GM12873 (cell line): ENCODE measurements at regions not wholly inside any gene's neighbourhood (a gene's known extent, or its start where the extent isn't known, plus 50 kb on each side); places are given as distances from the start of the nearest gene placed in this dataset.

Source experiments
- TF ChIP-seq, protein P1 (sequence below): IDR thresholded peaks from 2 replicates; pipeline ENCODE4 v1.5.1; 2012; ENCODE audit warnings: low read depth, mild to moderate bottlenecking, moderate library complexity, low read length, control low read depth; ENCODE audit not compliant: insufficient read depth; ENCODE audit errors: missing control alignments

DNA sequence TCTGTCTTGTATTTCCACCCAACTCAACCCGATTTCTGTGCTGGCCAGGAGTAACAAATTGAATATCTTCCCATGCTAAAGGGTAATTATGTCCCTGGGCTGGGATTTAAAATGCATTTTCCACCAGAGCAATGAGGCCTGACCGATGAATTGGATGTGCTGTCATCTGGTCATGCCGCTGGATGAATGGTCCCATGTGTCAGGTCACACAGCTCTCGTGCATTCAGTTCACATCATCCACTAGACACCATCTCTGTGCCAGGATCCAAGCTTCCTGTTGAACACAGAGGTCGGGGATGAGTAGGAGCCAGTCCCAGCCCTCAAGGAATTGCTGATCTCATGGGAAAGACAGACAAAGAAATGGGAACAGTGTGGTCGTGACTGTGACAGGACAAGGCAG is 200.8 kb downstream of the ADRA2A start:
- TF ChIP-seq, protein P1, sequence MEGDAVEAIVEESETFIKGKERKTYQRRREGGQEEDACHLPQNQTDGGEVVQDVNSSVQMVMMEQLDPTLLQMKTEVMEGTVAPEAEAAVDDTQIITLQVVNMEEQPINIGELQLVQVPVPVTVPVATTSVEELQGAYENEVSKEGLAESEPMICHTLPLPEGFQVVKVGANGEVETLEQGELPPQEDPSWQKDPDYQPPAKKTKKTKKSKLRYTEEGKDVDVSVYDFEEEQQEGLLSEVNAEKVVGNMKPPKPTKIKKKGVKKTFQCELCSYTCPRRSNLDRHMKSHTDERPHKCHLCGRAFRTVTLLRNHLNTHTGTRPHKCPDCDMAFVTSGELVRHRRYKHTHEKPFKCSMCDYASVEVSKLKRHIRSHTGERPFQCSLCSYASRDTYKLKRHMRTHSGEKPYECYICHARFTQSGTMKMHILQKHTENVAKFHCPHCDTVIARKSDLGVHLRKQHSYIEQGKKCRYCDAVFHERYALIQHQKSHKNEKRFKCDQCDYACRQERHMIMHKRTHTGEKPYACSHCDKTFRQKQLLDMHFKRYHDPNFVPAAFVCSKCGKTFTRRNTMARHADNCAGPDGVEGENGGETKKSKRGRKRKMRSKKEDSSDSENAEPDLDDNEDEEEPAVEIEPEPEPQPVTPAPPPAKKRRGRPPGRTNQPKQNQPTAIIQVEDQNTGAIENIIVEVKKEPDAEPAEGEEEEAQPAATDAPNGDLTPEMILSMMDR = no peak

DNA sequence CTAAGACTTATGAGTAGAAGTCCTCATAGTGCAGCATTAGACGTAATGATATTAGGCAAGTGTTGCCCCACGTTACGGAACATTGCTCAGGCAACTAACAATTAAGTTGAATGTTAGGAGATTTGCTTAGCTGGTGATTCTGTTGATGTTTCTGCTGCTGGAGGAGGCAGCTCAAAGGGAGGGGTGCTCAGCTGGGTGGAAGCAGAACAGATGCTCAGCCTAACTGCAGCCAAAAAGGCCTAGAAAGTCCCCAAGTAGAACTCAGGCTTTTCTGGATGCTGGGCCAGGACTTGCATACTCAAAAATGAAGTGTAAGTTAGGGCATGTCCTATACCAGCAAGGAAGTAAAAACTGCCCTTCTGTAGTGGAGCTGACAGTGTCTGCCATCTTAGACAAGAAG is 201.4 kb downstream of the ADRA2A start:
- TF ChIP-seq, protein P1 = no peak

DNA sequence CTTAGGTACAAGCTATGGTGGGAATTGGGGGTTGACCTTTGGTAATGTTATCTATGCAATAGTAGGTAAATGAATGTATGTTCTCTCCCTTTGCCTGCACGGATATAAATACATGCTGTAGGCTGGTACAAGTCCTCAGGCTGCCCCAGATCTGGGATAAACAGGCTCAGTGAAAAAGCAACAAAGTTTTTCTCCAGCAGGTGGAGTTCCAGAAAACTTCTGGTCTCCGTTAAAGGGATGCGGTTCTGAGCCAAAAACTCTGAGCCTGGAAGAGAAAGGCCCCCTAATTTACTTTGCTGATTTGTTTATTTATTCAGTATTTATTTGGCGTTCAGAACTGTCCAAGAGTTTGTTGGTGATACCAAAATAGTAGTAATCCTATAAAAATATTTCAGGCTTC is 204.7 kb downstream of the ADRA2A start:
- TF ChIP-seq, protein P1 = no peak

DNA sequence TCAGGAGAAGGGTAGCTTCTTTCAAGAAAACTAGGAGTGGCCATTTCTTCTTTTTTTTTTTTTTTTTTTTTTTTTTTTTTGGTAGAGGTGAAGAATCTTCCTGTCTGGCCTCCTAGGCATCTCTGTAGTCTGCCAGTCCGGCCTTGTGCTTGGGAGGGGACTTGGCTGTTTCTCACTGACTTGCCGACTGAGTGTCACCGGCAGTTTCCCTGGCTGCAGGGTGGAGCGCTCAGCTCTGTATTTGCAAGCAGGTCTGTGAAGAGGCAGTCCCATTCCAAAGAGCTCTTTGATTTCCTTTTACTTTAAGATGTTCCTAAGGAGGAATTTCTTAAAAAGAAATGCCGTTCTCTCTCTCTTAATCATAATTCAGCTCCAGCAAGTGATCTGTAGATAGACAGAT is 212.6 kb downstream of the ADRA2A start:
- TF ChIP-seq, protein P1 = no peak

DNA sequence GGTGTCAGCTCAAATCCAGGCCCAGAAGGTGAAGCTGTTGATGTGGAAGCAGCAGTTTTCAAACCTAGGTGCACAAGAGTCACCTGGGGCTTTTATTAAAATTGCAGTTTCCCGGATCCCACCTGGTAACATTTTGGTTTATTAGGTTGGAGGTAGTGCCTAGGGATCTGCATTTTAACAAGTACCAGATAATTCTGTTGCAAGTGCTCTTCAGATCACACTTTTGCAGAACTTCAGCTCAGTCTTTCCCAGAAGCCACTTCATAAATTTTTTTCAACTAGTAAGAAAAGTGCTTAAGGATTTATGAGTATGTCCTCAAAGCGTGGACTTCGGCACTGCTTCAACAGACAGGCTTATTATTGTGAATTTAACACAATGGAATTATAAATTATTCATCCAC is 213.8 kb downstream of the ADRA2A start:
- TF ChIP-seq, protein P1 = no peak

DNA sequence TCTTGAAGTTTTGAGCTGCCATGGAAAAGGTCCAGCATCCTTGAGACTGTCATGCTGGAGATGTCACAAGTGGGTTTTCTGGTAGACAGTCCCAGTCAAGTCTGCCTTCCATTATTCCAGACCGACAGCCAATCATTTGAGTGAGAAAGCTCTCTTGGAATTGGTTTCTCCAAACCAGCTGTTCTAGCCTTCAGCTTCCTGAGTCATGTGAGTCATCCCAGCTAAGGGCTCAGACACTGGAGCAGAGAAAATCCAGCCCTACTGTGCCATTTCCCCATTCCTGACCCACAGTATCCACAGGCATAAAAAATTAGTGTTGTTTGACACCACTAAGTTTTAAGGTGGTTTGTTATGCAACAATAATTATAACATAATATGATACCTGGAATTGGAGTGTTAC is 219.0 kb downstream of the ADRA2A start:
- TF ChIP-seq, protein P1 = no peak

DNA sequence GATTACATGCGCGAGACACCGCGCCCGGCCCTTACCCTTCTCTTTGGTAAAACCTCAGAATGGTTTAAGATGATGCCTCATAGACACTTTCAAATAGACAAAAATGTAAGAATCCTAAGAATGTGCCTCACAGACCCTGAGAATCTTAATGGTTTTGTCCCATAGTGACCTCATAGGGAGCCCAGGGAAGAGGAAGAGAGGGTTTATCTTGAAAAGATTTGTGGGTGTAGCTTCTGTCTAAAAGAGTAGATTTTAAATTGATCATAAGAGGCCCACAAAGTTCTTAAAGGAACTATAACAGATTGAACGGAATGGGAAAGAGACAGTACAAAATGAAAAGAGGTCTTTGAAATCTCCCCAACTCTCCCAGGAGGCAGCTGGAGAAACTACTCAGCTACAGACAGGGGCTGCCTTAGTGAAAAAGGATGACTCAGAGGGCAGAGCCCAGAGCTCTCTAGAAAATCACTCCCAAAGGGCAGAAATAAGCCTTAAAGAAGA is 220.6 kb downstream of the ADRA2A start:
- TF ChIP-seq, protein P1 = no peak
